Inferior parietal cortex (tissue), 1 donor: ENCODE measurements at regions not wholly inside any gene's neighbourhood (a gene's known extent, or its start where the extent isn't known, plus 50 kb on each side); places are given as distances from the start of the nearest gene placed in this dataset.

Source experiments
- DNase-seq: peaks from one replicate; pipeline ENCODE4 v3.0.0-alpha.2; 2016; ENCODE audit errors: extremely low spot score

GRCh38 chr15:35769656-35770055 is 223.7 kb upstream of the DPH6 start:
- no peak for DNase-seq

- DNase-seq: no peak
These were observed 225.9 kb upstream of the DPH6 start for GRCh38 chr15:35771746-35772442.

- DNase-seq: no peak
These were observed 228.7 kb upstream of the DPH6 start for GRCh38 chr15:35774653-35775052.

GRCh38 chr15:35775471-35775870 is 229.5 kb upstream of the DPH6 start:
- DNase-seq: no peak

GRCh38 chr15:35777061-35777460 is 231.1 kb upstream of the DPH6 start:
- DNase-seq: no peak

- no peak for DNase-seq
These were observed 237.2 kb upstream of the DPH6 start for GRCh38 chr15:35783203-35783602.

- no peak for DNase-seq
These were observed 238.8 kb upstream of the DPH6 start for GRCh38 chr15:35784745-35785144.

GRCh38 chr15:35810007-35810406 is 264.0 kb upstream of the DPH6 start:
- DNase-seq: no peak

- no peak for DNase-seq
These were observed 267.6 kb upstream of the DPH6 start for GRCh38 chr15:35813573-35813972.

- no peak for DNase-seq
These were observed 272.9 kb upstream of the DPH6 start for GRCh38 chr15:35818846-35819245.

GRCh38 chr15:35822153-35822552 is 276.2 kb upstream of the DPH6 start:
- DNase-seq: no peak

- DNase-seq: no peak
These were observed 281.2 kb upstream of the DPH6 start for GRCh38 chr15:35827141-35827540.

GRCh38 chr15:35827911-35828310 is 281.9 kb upstream of the DPH6 start:
- DNase-seq: no peak

GRCh38 chr15:35833581-35833980 is 287.6 kb upstream of the DPH6 start:
- DNase-seq: no peak

- no peak for DNase-seq
These were observed 288.4 kb upstream of the DPH6 start for GRCh38 chr15:35834216-35834830.

- no peak for DNase-seq
These were observed 288.9 kb upstream of the DPH6 start for GRCh38 chr15:35834866-35835265.

GRCh38 chr15:35838424-35839111 is 292.6 kb upstream of the DPH6 start:
- DNase-seq: no peak

GRCh38 chr15:35842631-35843030 is 296.7 kb upstream of the DPH6 start:
- DNase-seq: no peak

GRCh38 chr15:35843498-35843897 is 297.5 kb upstream of the DPH6 start:
- DNase-seq: no peak

GRCh38 chr15:35850284-35850683 is 304.3 kb upstream of the DPH6 start:
- DNase-seq: no peak

GRCh38 chr15:35851491-35851890 is 305.5 kb upstream of the DPH6 start:
- no peak for DNase-seq

- DNase-seq: no peak
These were observed 307.1 kb upstream of the DPH6 start for GRCh38 chr15:35852818-35853624.
